Ishikawa (cell line): ENCODE measurements at regions not wholly inside any gene's neighbourhood (a gene's known extent, or its start where the extent isn't known, plus 50 kb on each side); places are given as distances from the start of the nearest gene placed in this dataset.

Experiments
- CEBPB ChIP-seq: IDR thresholded peaks from 2 replicates; pipeline ENCODE4 v1.6.1; 2012
- CREB1 ChIP-seq: IDR thresholded peaks from 2 replicates; pipeline ENCODE4 v1.6.1; 2012; ENCODE audit warnings: low read depth
- FOXM1 ChIP-seq: IDR thresholded peaks from 2 replicates; pipeline ENCODE4 v1.6.1; 2012; ENCODE audit warnings: low read depth, borderline replicate concordance
- REST ChIP-seq: IDR thresholded peaks from 2 replicates; pipeline ENCODE4 v1.6.1; 2012; ENCODE audit warnings: low read depth, mild to moderate bottlenecking
- TAF1 ChIP-seq: IDR thresholded peaks from 2 replicates; pipeline ENCODE4 v1.6.1; 2012; ENCODE audit warnings: low read depth, mild to moderate bottlenecking
- YY1 ChIP-seq: IDR thresholded peaks from 2 replicates; pipeline ENCODE4 v1.6.1; 2012; ENCODE audit warnings: low read depth

DNA sequence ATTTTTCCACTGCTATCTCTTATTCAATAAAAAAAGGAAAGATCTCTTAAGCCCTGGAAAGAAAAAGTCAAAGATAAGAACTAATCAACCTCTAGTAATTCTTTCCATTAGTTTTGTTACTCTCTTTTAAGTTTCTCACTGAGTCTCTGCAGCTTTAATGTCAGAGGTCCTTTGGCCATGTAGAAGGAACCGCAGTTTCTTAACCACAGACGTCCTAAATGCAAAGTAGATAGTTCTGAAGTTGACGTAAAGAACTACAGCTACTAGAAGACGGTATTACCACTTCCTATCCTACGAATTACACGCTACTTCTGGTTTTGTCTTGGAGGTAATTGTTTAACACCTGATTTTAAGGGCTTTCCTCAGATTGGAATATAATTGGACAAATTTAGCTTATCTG is 325.9 kb downstream of the ANKRD50 start:
- no peak for TF ChIP-seq TAF1
- TF ChIP-seq CEBPB, result no peak
- TF ChIP-seq CREB1, result no peak
- TF ChIP-seq REST, result no peak
- TF ChIP-seq YY1, result no peak
- TF ChIP-seq FOXM1, result no peak
